ENCODE measurements at regions not wholly inside any gene's neighbourhood (a gene's known extent, or its start where the extent isn't known, plus 50 kb on each side); places are given as distances from the start of the nearest gene placed in this dataset.
"Not testable (repeated sequence)": the region's sequence is repeated elsewhere in the genome, so short reads cannot be mapped to it uniquely, and the experiment has no call there.

GRCh38 chr2:89000235-89000634 lies 308.8 kb downstream of the RPIA start:
- no peak overlapping the region for H3K18ac ChIP-seq (ENCODE audit: insufficient read length, low read depth, low read length)
- H3T11ph ChIP-seq (ENCODE audit: low read length): no peak overlapping the region
- Mint-ChIP-seq H3K9me3 (peaks cover 53 to 72% of the 10 kb centered on the region in 2 experiments), H3K4me3 (no peak overlapping the region), H3K36me3 (ENCODE audit: insufficient read depth in 1 of 3, low read depth in 3 of 3) (peaks cover 0 to 16% (median 0%) of the 10 kb centered on the region in 3 experiments; a peak in 4 of 7 replicates), H3K27ac (no peak overlapping the region), H3K4me1 (no peaks in the 10 kb centered on the region), H3K27me3 (ENCODE audit: low read depth) (peaks cover 2% of the 10 kb centered on the region)
- H3K4ac ChIP-seq (ENCODE audit: low read depth, low read length): no peak overlapping the region
- no peak overlapping the region for H2BK20ac ChIP-seq (ENCODE audit: low read depth, low read length, poor library complexity, severe bottlenecking)
- DNase-seq: no peak
- no peak overlapping the region for H3K56ac ChIP-seq (ENCODE audit: insufficient read length, low read depth, low read length)
- TF ChIP-seq CTCF (conservative IDR thresholded peaks at IDR 0.05): no peak
- H3K9me3 ChIP-seq (ENCODE audit: control insufficient read depth, low read depth, low read length): peaks cover 7% of the 10 kb centered on the region
- H3K79me1 ChIP-seq (ENCODE audit: insufficient read depth, low read depth, low read length, poor library complexity, severe bottlenecking): no peaks in the 10 kb centered on the region
- no peaks in the 10 kb centered on the region; the same call in 1 of the 2 replicates for H3K27me3 ChIP-seq (ENCODE audit: insufficient read depth, low read length)
- H3K23me2 ChIP-seq (ENCODE audit: insufficient read length, low read depth, low read length, poor library complexity, severe bottlenecking): no peaks in the 10 kb centered on the region
- no peak overlapping the region for H2BK5ac ChIP-seq (ENCODE audit: insufficient read length, low read length)
- no peak overlapping the region for H3K4me2 ChIP-seq (ENCODE audit: insufficient read depth, insufficient read length, low read length)
- no peak overlapping the region for H3K23ac ChIP-seq (ENCODE audit: insufficient read length, low read depth, low read length)
- no peak overlapping the region for H4K5ac ChIP-seq (ENCODE audit: insufficient read length, low read depth, low read length)
- no peak overlapping the region for H4K91ac ChIP-seq (ENCODE audit: insufficient read length, low read depth, low read length)
- H3K27ac ChIP-seq (ENCODE audit: insufficient read length, low read depth, low read length): no peak overlapping the region
- no peak overlapping the region for H4K8ac ChIP-seq (replicated peaks; ENCODE audit: insufficient read length, low read depth, low read length)
- no peak overlapping the region for H2BK12ac ChIP-seq (ENCODE audit: insufficient read length, low read depth, low read length)
- no peak overlapping the region for H2BK120ac ChIP-seq (ENCODE audit: low read depth, low read length, poor library complexity, severe bottlenecking)
- no peak overlapping the region for H2AK5ac ChIP-seq (ENCODE audit: insufficient read length, low read length)
- H3K4me1 ChIP-seq (ENCODE audit: insufficient read depth, low read length): no peaks in the 10 kb centered on the region
- no peaks in the 10 kb centered on the region for H4K20me1 ChIP-seq (ENCODE audit: control insufficient read depth, insufficient read depth, insufficient read length)
- no peak overlapping the region for H3K9ac ChIP-seq (ENCODE audit: extremely low read depth, insufficient read length, low read length)
- H3K79me2 ChIP-seq (ENCODE audit: insufficient read depth, low read length): no peaks in the 10 kb centered on the region
- no peak overlapping the region for H2AFZ ChIP-seq (ENCODE audit: low read length)
- no peak overlapping the region for H3K14ac ChIP-seq (ENCODE audit: insufficient read depth, low read length)
- H2BK15ac ChIP-seq (ENCODE audit: low read depth, low read length): no peak overlapping the region
- no CpG with 5 or more reads among the region's 5 CpGs for WGBS (ENCODE audit: extremely low coverage, insufficient read length, low lambda C conversion rate)

- Mint-ChIP-seq H3K9me3 (peaks cover 49 to 67% of the 10 kb centered on the region in 2 experiments), H3K36me3 (ENCODE audit: insufficient read depth in 1 of 3, low read depth in 3 of 3) (peaks cover 0 to 14% (median 0%) of the 10 kb centered on the region in 3 experiments; a peak in 4 of 7 replicates)
- not testable (repeated sequence) for H4K5ac ChIP-seq (ENCODE audit: insufficient read length, low read depth, low read length); H3K23ac ChIP-seq (ENCODE audit: insufficient read length, low read depth, low read length); H2BK20ac ChIP-seq (ENCODE audit: low read depth, low read length, poor library complexity, severe bottlenecking); H3K79me1 ChIP-seq (ENCODE audit: insufficient read depth, low read depth, low read length, poor library complexity, severe bottlenecking); H3K14ac ChIP-seq (ENCODE audit: insufficient read depth, low read length); H3K9ac ChIP-seq (ENCODE audit: extremely low read depth, insufficient read length, low read length); H4K20me1 ChIP-seq (ENCODE audit: control insufficient read depth, insufficient read depth, insufficient read length); H3K56ac ChIP-seq (ENCODE audit: insufficient read length, low read depth, low read length); H2BK120ac ChIP-seq (ENCODE audit: low read depth, low read length, poor library complexity, severe bottlenecking); H3K27ac Mint-ChIP-seq; H3K4ac ChIP-seq (ENCODE audit: low read depth, low read length); H3K4me3 Mint-ChIP-seq; H3K18ac ChIP-seq (ENCODE audit: insufficient read length, low read depth, low read length); H3K27me3 ChIP-seq (ENCODE audit: insufficient read depth, low read length); H2BK5ac ChIP-seq (ENCODE audit: insufficient read length, low read length); H3K4me1 Mint-ChIP-seq; H2AFZ ChIP-seq (ENCODE audit: low read length); DNase-seq; H3K79me2 ChIP-seq (ENCODE audit: insufficient read depth, low read length); H2BK12ac ChIP-seq (ENCODE audit: insufficient read length, low read depth, low read length); H3K9me3 ChIP-seq (ENCODE audit: control insufficient read depth, low read depth, low read length); H3K27ac ChIP-seq (ENCODE audit: insufficient read length, low read depth, low read length); H4K91ac ChIP-seq (ENCODE audit: insufficient read length, low read depth, low read length); H3K4me1 ChIP-seq (ENCODE audit: insufficient read depth, low read length); H3K23me2 ChIP-seq (ENCODE audit: insufficient read length, low read depth, low read length, poor library complexity, severe bottlenecking); H3K4me2 ChIP-seq (ENCODE audit: insufficient read depth, insufficient read length, low read length); H3K27me3 Mint-ChIP-seq (ENCODE audit: low read depth); H4K8ac ChIP-seq (replicated peaks; ENCODE audit: insufficient read length, low read depth, low read length); H2AK5ac ChIP-seq (ENCODE audit: insufficient read length, low read length); H3T11ph ChIP-seq (ENCODE audit: low read length); H2BK15ac ChIP-seq (ENCODE audit: low read depth, low read length)
- WGBS (ENCODE audit: extremely low coverage, insufficient read length, low lambda C conversion rate): no CpG with 5 or more reads among the region's 1 CpG
These were observed 312.8 kb downstream of the RPIA start for GRCh38 chr2:89004238-89004637.
